ENCODE measurements at regions not wholly inside any gene's neighbourhood (a gene's known extent, or its start where the extent isn't known, plus 50 kb on each side); places are given as distances from the start of the nearest gene placed in this dataset.

GRCh38 chr5:8020861-8021514, 152.0 kb downstream of the MTRR start:
- dilution Hi-C loops (cut with MboI; ENCODE audit: extremely low pct_ligation_motif_present, low sequenced_read_pairs): no loop called here
- Histone ChIP-seq H3K9me1 (ENCODE audit: control insufficient read depth, extremely low read depth, insufficient read depth, low read length) (no peaks in the 10 kb centered on the region), H3K4me3 (ENCODE audit: control insufficient read depth in 2 of 3, extremely low read depth in 1 of 3, insufficient read depth in 2 of 3, low read depth in 1 of 3, low read length in 3 of 3) (no peak overlapping the region), H2AFZ (ENCODE audit: control insufficient read depth, low read length) (no peak overlapping the region), H3K9ac (ENCODE audit: control insufficient read depth, extremely low read depth, insufficient read depth, low read length) (no peak overlapping the region), H3K27ac (ENCODE audit: control insufficient read depth, insufficient read depth, low read length) (no peak overlapping the region), H3K4me2 (ENCODE audit: control insufficient read depth, extremely low read depth, insufficient read depth, low read depth, low read length) (no peak overlapping the region), H3K27me3 (ENCODE audit: control insufficient read depth, extremely low read depth, insufficient read depth, low read length) (no peaks in the 10 kb centered on the region), H3K79me2 (ENCODE audit: control insufficient read depth, insufficient read depth, low read length) (no peaks in the 10 kb centered on the region), H3K9me3 (ENCODE audit: control insufficient read depth, low read depth, low read length) (no peaks in the 10 kb centered on the region), H3K4me1 (ENCODE audit: control insufficient read depth, extremely low read depth, insufficient read depth, low read length) (no peaks in the 10 kb centered on the region), H3K36me3 (ENCODE audit: control insufficient read depth in 2 of 2, extremely low read depth in 1 of 2, insufficient read depth in 2 of 2, low read length in 2 of 2) (no peaks in the 10 kb centered on the region), H4K20me1 (ENCODE audit: control insufficient read depth, extremely low read depth, insufficient read depth, low read length) (no peaks in the 10 kb centered on the region)
- TF ChIP-seq EZH2 (IDR thresholded peaks at IDR 0.05; ENCODE audit: low read length): no peak
- TF ChIP-seq, protein P1, sequence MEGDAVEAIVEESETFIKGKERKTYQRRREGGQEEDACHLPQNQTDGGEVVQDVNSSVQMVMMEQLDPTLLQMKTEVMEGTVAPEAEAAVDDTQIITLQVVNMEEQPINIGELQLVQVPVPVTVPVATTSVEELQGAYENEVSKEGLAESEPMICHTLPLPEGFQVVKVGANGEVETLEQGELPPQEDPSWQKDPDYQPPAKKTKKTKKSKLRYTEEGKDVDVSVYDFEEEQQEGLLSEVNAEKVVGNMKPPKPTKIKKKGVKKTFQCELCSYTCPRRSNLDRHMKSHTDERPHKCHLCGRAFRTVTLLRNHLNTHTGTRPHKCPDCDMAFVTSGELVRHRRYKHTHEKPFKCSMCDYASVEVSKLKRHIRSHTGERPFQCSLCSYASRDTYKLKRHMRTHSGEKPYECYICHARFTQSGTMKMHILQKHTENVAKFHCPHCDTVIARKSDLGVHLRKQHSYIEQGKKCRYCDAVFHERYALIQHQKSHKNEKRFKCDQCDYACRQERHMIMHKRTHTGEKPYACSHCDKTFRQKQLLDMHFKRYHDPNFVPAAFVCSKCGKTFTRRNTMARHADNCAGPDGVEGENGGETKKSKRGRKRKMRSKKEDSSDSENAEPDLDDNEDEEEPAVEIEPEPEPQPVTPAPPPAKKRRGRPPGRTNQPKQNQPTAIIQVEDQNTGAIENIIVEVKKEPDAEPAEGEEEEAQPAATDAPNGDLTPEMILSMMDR (optimal IDR thresholded peaks at IDR 0.05 in 1 of 3, IDR thresholded peaks at IDR 0.05 in 1 of 3, conservative IDR thresholded peaks at IDR 0.05 in 1 of 3; ENCODE audit: extremely low read depth in 1 of 3, insufficient read depth in 2 of 3, low read length in 3 of 3): no peak
- DNase-seq (ENCODE audit: low read depth, low spot score): no peak
- FAIRE-seq: no peak

DNA sequence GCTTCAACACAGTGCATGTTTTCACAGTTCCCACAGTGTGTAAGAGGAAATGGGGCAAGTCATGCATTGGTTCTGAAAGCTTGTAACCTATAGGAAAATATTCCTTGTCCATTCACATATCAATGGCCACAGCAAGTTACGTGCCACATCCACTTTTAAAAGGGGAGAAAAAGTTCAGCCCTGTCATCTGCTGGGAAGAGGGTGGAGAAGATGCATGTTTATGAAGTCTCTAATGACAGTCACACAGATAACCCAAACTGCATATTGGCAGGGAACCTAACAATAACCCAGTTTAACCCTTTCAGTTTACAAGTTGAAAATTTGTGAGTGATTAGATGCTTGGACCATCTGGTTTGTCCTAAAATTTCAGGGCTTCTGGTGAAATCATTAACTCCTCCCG, 159.3 kb downstream of the MTRR start:
- Histone ChIP-seq H3K9me1 (ENCODE audit: control insufficient read depth, extremely low read depth, insufficient read depth, low read length) (no peaks in the 10 kb centered on the region), H3K27ac (ENCODE audit: control insufficient read depth, insufficient read depth, low read length) (no peak overlapping the region), H2AFZ (ENCODE audit: control insufficient read depth, low read length) (no peak overlapping the region), H3K27me3 (ENCODE audit: control insufficient read depth, extremely low read depth, insufficient read depth, low read length) (no peaks in the 10 kb centered on the region), H3K4me2 (ENCODE audit: control insufficient read depth, extremely low read depth, insufficient read depth, low read depth, low read length) (no peak overlapping the region), H4K20me1 (ENCODE audit: control insufficient read depth, extremely low read depth, insufficient read depth, low read length) (no peaks in the 10 kb centered on the region), H3K4me1 (ENCODE audit: control insufficient read depth, extremely low read depth, insufficient read depth, low read length) (no peaks in the 10 kb centered on the region), H3K9me3 (ENCODE audit: control insufficient read depth, low read depth, low read length) (no peaks in the 10 kb centered on the region), H3K79me2 (ENCODE audit: control insufficient read depth, insufficient read depth, low read length) (no peaks in the 10 kb centered on the region), H3K36me3 (ENCODE audit: control insufficient read depth in 2 of 2, extremely low read depth in 1 of 2, insufficient read depth in 2 of 2, low read length in 2 of 2) (no peaks in the 10 kb centered on the region), H3K4me3 (ENCODE audit: control insufficient read depth in 2 of 3, extremely low read depth in 1 of 3, insufficient read depth in 2 of 3, low read depth in 1 of 3, low read length in 3 of 3) (no peak overlapping the region), H3K9ac (ENCODE audit: control insufficient read depth, extremely low read depth, insufficient read depth, low read length) (no peak overlapping the region)
- no peak for TF ChIP-seq EZH2 (IDR thresholded peaks at IDR 0.05; ENCODE audit: low read length)
- TF ChIP-seq, protein P1 (optimal IDR thresholded peaks at IDR 0.05 in 1 of 3, IDR thresholded peaks at IDR 0.05 in 1 of 3, conservative IDR thresholded peaks at IDR 0.05 in 1 of 3; ENCODE audit: extremely low read depth in 1 of 3, insufficient read depth in 2 of 3, low read length in 3 of 3): no peak
- dilution Hi-C loops (cut with MboI; ENCODE audit: extremely low pct_ligation_motif_present, low sequenced_read_pairs): no loop called here
- no peak for FAIRE-seq
- DNase-seq (ENCODE audit: low read depth, low spot score): no peak

All from keratinocyte (primary cell).